ENCODE measurements at regions not wholly inside any gene's neighbourhood (a gene's known extent, or its start where the extent isn't known, plus 50 kb on each side); places are given as distances from the start of the nearest gene placed in this dataset.

- TF ChIP-seq, protein P1, sequence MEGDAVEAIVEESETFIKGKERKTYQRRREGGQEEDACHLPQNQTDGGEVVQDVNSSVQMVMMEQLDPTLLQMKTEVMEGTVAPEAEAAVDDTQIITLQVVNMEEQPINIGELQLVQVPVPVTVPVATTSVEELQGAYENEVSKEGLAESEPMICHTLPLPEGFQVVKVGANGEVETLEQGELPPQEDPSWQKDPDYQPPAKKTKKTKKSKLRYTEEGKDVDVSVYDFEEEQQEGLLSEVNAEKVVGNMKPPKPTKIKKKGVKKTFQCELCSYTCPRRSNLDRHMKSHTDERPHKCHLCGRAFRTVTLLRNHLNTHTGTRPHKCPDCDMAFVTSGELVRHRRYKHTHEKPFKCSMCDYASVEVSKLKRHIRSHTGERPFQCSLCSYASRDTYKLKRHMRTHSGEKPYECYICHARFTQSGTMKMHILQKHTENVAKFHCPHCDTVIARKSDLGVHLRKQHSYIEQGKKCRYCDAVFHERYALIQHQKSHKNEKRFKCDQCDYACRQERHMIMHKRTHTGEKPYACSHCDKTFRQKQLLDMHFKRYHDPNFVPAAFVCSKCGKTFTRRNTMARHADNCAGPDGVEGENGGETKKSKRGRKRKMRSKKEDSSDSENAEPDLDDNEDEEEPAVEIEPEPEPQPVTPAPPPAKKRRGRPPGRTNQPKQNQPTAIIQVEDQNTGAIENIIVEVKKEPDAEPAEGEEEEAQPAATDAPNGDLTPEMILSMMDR (IDR thresholded peaks at IDR 0.05; ENCODE audit: control extremely low read depth, extremely low read depth, low read depth, missing control alignments) = no peak
- DNase-seq (ENCODE audit: extremely low spot score) = no peak
- ChIA-PET POLR2A (no interaction called here), CTCF (interaction anchor here (0.7 to 1.0 kb wide), 2 partner anchors 10 to 21 kb away, joined by 3 read pairs; no protein-coding TSS in a partner anchor)
These were observed 126.4 kb upstream of the NCK2 start for GRCh38 chr2:105618351-105618659.

GRCh38 chr2:105617631-105618350 lies 126.9 kb upstream of the NCK2 start:
- TF ChIP-seq, protein P1 (IDR thresholded peaks at IDR 0.05; ENCODE audit: control extremely low read depth, extremely low read depth, low read depth, missing control alignments) = no peak
- CTCF ChIA-PET = interaction anchor here (1.0 kb wide), 1 partner anchor 10 kb away, joined by 3 read pairs; no protein-coding TSS in a partner anchor
- POLR2A ChIA-PET = no interaction called here
- no peak for DNase-seq (ENCODE audit: extremely low spot score)

- TF ChIP-seq, protein P1 (IDR thresholded peaks at IDR 0.05; ENCODE audit: control extremely low read depth, extremely low read depth, low read depth, missing control alignments) = no peak
- POLR2A ChIA-PET = no interaction called here
- CTCF ChIA-PET = interaction anchor here (1.2 to 1.6 kb wide), 2 partner anchors 19 to 35 kb away, joined by 3 to 5 read pairs; no protein-coding TSS in a partner anchor
- DNase-seq (ENCODE audit: extremely low spot score) = no peak
These were observed 129.4 kb upstream of the NCK2 start for GRCh38 chr2:105615305-105615704.

- CTCF ChIA-PET = interaction anchor here (1.1 to 1.5 kb wide), 2 partner anchors 9 to 11 kb away, joined by 4 read pairs; no protein-coding TSS in a partner anchor
- POLR2A ChIA-PET = no interaction called here
- no peak for DNase-seq (ENCODE audit: extremely low spot score)
- TF ChIP-seq, protein P1 (IDR thresholded peaks at IDR 0.05; ENCODE audit: control extremely low read depth, extremely low read depth, low read depth, missing control alignments) = no peak
These were observed 132.8 kb upstream of the NCK2 start for GRCh38 chr2:105611811-105612424.

DNA sequence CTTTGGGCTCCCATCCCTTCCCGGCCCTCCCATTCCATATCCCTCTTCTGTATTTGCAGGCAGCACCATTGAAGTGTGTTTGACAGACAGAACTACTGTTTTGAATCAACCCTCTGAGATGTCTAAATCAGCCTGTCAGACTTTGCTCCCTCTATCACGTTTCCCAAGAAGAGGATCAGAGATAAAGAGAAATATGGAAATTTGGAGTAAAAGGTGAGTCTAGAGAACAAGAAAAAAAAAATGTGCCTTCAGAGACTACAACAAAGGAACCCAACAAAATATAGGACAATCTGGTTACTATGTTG lies 133.4 kb upstream of the NCK2 start:
- POLR2A ChIA-PET = no interaction called here
- CTCF ChIA-PET = no interaction called here

GRCh38 chr2:105610576-105611332 lies 134.0 kb upstream of the NCK2 start:
- ChIA-PET POLR2A (no interaction called here), CTCF (no interaction called here)
- TF ChIP-seq, protein P1 (IDR thresholded peaks at IDR 0.05; ENCODE audit: control extremely low read depth, extremely low read depth, low read depth, missing control alignments) = no peak
- DNase-seq (ENCODE audit: extremely low spot score) = no peak

More for the DNA sequence above, 133.4 kb upstream of the NCK2 start:
- TF ChIP-seq, protein P1 (IDR thresholded peaks at IDR 0.05; ENCODE audit: control extremely low read depth, extremely low read depth, low read depth, missing control alignments) = no peak
- DNase-seq (ENCODE audit: extremely low spot score) = no peak

All from GM10248 (cell line).